Neuron (in vitro differentiated cells): ENCODE measurements at regions not wholly inside any gene's neighbourhood (a gene's known extent, or its start where the extent isn't known, plus 50 kb on each side); places are given as distances from the start of the nearest gene placed in this dataset.
"Not testable (repeated sequence)": the region's sequence is repeated elsewhere in the genome, so short reads cannot be mapped to it uniquely, and the experiment has no call there.

Experiments
- H2AFZ ChIP-seq: one replicate; pipeline ENCODE4 v1.6.1; 2013; ENCODE audit warnings: low read depth, mild to moderate bottlenecking, inconsistent platforms, low read length, moderate library complexity
- H3K27me3 ChIP-seq: one replicate; pipeline ENCODE4 v1.6.1; 2013; ENCODE audit warnings: low read length; ENCODE audit not compliant: insufficient read depth
- H3K36me3 ChIP-seq: one replicate; pipeline ENCODE4 v1.6.1; 2013; ENCODE audit warnings: low read length; ENCODE audit not compliant: insufficient read depth
- H3K4me1 ChIP-seq: one replicate; pipeline ENCODE4 v1.6.1; 2013; ENCODE audit warnings: low read length; ENCODE audit not compliant: insufficient read depth
- H3K4me3 ChIP-seq: 2 replicates; pipeline ENCODE4 v1.5.1; 2013; ENCODE audit warnings: mild to moderate bottlenecking, low read length, moderate library complexity
- H3K9me3 ChIP-seq: one replicate; pipeline ENCODE4 v1.6.1; 2013; ENCODE audit warnings: low read length

- no peaks in the 10 kb centered on the region for H3K27me3 ChIP-seq
- H3K36me3 ChIP-seq = no peaks in the 10 kb centered on the region
These were observed 248.0 kb upstream of the CNTN3 start for GRCh38 chr3:74862476-74862875.

DNA sequence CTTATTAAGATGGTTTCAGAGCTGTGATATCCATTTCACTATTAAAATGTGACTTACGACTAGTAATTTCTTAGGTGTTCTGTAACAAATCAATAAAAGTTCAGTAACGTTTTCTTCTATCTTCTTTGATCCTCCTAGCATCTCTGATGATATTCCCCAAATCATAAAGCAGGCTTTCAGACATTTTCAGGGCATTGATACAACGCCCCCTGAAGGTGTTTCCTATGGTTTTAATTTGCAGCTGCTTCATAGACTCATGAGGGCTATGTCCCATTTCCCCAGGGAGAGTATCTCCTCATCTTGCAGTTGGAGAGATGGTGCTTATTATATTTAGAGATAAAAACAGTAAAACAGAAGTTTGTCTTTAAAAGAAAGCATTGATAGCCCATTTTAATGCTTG, 246.8 kb upstream of the CNTN3 start:
- Histone ChIP-seq H3K9me3 (no peaks in the 10 kb centered on the region), H3K27me3 (no peaks in the 10 kb centered on the region), H3K4me1 (peaks cover 14% of the 10 kb centered on the region), H3K36me3 (no peaks in the 10 kb centered on the region), H3K4me3 (no peak overlapping the region), H2AFZ (no peak overlapping the region)

More at GRCh38 chr3:74862476-74862875, 248.0 kb upstream of the CNTN3 start:
- H2AFZ ChIP-seq = no peak overlapping the region
- no peaks in the 10 kb centered on the region for H3K9me3 ChIP-seq
- H3K4me1 ChIP-seq = peaks cover 8% of the 10 kb centered on the region
- no peak overlapping the region for H3K4me3 ChIP-seq

- Histone ChIP-seq H2AFZ (no peak overlapping the region), H3K36me3 (no peaks in the 10 kb centered on the region), H3K4me3 (no peak overlapping the region), H3K9me3 (no peaks in the 10 kb centered on the region), H3K4me1 (peaks cover 14% of the 10 kb centered on the region), H3K27me3 (no peaks in the 10 kb centered on the region)
These were observed 243.6 kb upstream of the CNTN3 start for GRCh38 chr3:74858086-74858485.

GRCh38 chr3:74850381-74850780, 235.9 kb upstream of the CNTN3 start:
- Histone ChIP-seq H3K4me1 (peaks cover 7% of the 10 kb centered on the region), H3K4me3 (no peak overlapping the region)

DNA sequence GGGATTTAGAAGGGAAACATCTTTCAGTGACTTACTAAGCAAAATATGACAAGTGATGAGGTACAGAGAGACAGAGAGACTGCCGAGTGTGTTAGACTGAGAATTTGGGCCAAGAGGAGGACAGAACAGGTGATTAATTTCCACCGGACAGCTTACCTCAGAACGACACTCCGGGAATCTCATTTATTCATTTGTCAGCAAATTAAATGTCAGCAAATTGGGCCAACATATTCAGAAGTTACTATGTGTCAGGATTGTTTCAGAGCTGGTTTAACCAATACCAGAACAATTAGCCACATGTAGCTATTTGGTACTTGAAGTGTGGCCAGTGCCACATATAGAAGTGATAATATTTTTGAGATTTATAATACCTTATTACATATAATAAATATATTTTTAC, 232.6 kb upstream of the CNTN3 start:
- Histone ChIP-seq H3K9me3 (no peaks in the 10 kb centered on the region), H3K4me3 (no peak overlapping the region), H3K27me3 (no peaks in the 10 kb centered on the region), H3K36me3 (no peaks in the 10 kb centered on the region), H3K4me1 (peaks cover 7% of the 10 kb centered on the region), H2AFZ (no peak overlapping the region)

More at GRCh38 chr3:74850381-74850780, 235.9 kb upstream of the CNTN3 start:
- no peaks in the 10 kb centered on the region for H3K27me3 ChIP-seq
- no peak overlapping the region for H2AFZ ChIP-seq
- H3K36me3 ChIP-seq = no peaks in the 10 kb centered on the region
- no peaks in the 10 kb centered on the region for H3K9me3 ChIP-seq

DNA sequence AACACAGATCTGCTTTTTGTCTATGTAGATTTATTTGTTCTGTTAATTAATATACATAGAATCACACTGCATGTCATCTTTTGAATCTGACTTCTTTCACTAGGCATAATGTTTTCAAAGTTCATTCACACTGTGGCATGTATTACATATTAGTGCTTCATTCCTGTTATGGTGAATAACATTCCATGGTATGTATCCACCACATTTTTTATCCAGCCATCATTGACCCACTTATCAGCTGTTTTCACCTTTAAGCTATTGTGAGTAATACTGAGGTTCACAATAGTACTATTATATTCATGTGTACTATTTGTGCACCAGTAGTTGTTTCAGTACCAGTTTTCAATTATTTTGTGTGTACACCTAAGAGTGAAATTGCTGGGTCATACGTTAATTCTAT, 230.6 kb upstream of the CNTN3 start:
- H3K27me3 ChIP-seq = no peaks in the 10 kb centered on the region
- no peaks in the 10 kb centered on the region for H3K36me3 ChIP-seq
- no peaks in the 10 kb centered on the region for H3K9me3 ChIP-seq
- H3K4me3 ChIP-seq = no peak overlapping the region
- no peak overlapping the region for H2AFZ ChIP-seq
- H3K4me1 ChIP-seq = peaks cover 7% of the 10 kb centered on the region

DNA sequence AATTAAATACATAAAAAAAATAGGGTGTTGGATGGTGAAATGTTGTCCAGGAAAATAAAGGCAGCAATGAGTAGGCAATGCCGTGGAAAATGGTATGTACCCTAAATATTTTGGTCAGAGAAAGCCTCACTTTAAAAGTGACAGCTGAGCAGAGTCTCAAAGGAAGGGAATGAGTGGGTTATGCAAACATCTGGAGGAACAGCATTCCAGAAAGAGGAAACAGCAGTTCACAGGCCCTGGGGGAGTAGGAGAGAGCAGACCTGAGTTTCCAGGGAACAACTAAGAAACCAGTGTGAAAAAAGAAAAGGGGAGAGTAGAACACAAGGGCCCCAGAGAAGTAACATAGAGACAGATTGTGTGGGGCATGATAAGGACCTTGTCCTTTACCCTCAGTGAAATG, 230.0 kb upstream of the CNTN3 start:
- H3K4me3 ChIP-seq = no peak overlapping the region
- no peaks in the 10 kb centered on the region for H3K9me3 ChIP-seq
- no peaks in the 10 kb centered on the region for H3K27me3 ChIP-seq
- H3K36me3 ChIP-seq = no peaks in the 10 kb centered on the region
- H2AFZ ChIP-seq = no peak overlapping the region
- H3K4me1 ChIP-seq = peaks cover 11% of the 10 kb centered on the region

DNA sequence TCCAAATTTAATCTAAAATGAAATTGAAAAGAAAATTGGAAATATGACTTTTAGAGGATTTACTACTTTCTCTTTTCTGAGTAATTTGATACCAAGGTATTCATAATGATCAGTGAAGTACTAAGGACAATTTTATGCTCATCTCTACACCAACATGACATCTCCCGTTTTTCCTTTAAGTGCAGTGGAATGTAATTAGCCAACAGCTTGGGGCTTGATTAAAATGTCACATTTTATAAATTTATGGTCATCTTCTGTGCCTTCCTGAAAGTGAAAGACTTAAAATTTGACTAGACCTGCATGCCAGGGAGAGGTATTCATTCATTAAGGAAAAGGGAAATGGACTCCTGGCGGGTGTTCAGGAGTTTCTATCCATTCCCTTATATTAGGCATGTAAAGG, 228.2 kb upstream of the CNTN3 start:
- Histone ChIP-seq H2AFZ (no peak overlapping the region), H3K27me3 (no peaks in the 10 kb centered on the region), H3K4me1 (peaks cover 3% of the 10 kb centered on the region), H3K4me3 (no peak overlapping the region), H3K9me3 (no peaks in the 10 kb centered on the region), H3K36me3 (no peaks in the 10 kb centered on the region)

GRCh38 chr3:74842141-74842540, 227.7 kb upstream of the CNTN3 start:
- Histone ChIP-seq H2AFZ (no peak overlapping the region), H3K4me1 (peaks cover 3% of the 10 kb centered on the region), H3K36me3 (no peaks in the 10 kb centered on the region), H3K27me3 (no peaks in the 10 kb centered on the region), H3K4me3 (no peak overlapping the region), H3K9me3 (no peaks in the 10 kb centered on the region)

DNA sequence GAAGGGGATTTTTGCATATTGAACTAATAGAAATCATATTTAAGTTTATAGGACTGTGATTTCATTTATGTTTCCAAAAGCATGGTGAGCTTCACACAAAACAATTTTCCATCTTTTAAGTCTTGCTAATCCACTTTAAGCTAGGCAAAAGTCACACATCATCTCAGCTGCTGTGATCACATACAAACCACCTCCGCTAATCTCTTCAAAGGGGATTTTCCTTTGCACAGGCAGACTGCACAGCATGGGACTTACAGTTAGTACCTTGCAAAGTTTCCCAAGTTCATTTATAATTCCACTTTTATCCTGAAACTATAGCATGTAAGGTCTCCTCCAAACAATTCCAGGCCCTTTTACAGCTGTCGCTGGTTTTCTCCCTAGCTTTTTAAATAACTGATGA, 225.1 kb upstream of the CNTN3 start:
- Histone ChIP-seq H3K4me3 (no peak overlapping the region), H3K27me3 (no peaks in the 10 kb centered on the region), H3K36me3 (no peaks in the 10 kb centered on the region), H3K4me1 (peaks cover 3% of the 10 kb centered on the region), H2AFZ (no peak overlapping the region), H3K9me3 (no peaks in the 10 kb centered on the region)

DNA sequence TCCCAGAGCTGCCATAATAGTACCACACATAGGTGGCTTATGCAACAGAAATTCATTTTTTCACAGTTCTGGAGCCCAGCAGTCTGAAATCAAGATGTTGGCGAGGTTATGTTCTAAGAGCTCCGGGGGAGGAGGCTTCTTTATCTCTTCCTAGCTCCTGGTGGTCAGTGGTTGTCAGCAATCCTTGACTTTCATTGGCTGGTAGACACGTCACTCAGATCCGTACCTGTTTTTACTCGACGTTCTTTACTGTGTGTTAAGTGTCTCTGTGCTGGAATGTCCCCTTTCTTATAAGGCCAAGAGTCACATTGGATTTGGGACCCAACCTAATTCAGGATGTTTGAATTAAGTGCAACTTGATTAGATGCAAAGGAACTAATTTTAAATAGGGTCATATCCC, 218.5 kb upstream of the CNTN3 start:
- Histone ChIP-seq H3K36me3 (no peaks in the 10 kb centered on the region), H3K4me1 (peaks cover 7% of the 10 kb centered on the region), H2AFZ (no peak overlapping the region), H3K27me3 (no peaks in the 10 kb centered on the region), H3K9me3 (no peaks in the 10 kb centered on the region), H3K4me3 (no peak overlapping the region)

DNA sequence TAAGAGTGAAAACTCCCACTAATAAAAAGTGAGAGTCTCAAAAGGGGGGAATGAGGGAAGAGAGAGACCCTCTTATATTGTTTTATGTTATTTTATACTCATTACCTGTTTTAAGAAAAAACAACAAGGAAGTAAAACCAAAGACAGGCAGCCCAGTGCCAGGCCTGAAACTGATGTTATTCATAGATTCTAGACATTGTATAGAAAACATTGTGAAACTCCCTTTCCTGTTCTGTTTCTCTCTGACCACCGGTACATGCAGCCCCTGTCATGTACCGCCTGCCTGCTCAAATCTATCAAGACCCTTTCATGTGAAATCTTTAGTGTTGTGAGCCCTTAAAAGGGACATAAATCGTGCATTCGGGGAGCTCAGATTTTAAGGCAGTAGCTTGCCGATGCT, 216.4 kb upstream of the CNTN3 start:
- H3K9me3 ChIP-seq, H2AFZ ChIP-seq, H3K4me1 ChIP-seq, H3K27me3 ChIP-seq, H3K4me3 ChIP-seq, H3K36me3 ChIP-seq: not testable (repeated sequence)

DNA sequence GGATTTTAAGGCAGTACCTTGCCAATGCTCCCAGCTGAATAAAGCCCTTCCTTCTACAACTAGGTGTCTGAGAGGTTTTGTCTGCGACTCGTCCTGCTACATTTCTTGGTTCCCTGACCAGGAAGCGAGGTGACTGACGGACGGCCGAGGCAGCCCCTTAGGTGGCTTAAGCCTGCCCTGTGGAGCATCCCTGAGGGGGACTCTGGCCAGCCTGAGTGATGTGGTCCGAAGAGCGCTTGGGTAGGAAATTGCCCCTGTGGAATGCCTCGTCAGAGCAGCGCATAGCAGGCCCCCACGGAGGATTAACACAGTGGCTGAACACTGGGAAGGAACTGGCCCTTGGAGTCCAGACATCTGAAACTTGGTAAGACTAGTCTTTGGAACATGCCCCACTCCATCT, 210.9 kb upstream of the CNTN3 start:
- not testable (repeated sequence) for H3K27me3 ChIP-seq, H2AFZ ChIP-seq, H3K36me3 ChIP-seq, H3K4me3 ChIP-seq, H3K4me1 ChIP-seq, H3K9me3 ChIP-seq

GRCh38 chr3:74824366-74824765, 209.9 kb upstream of the CNTN3 start:
- no peaks in the 10 kb centered on the region for H3K36me3 ChIP-seq
- no peaks in the 10 kb centered on the region for H3K27me3 ChIP-seq
- H3K4me1 ChIP-seq = no peaks in the 10 kb centered on the region
- H3K9me3 ChIP-seq = no peaks in the 10 kb centered on the region
- H3K4me3 ChIP-seq = no peak overlapping the region
- no peak overlapping the region for H2AFZ ChIP-seq
